ENCODE measurements at regions not wholly inside any gene's neighbourhood (a gene's known extent, or its start where the extent isn't known, plus 50 kb on each side); places are given as distances from the start of the nearest gene placed in this dataset.

DNA sequence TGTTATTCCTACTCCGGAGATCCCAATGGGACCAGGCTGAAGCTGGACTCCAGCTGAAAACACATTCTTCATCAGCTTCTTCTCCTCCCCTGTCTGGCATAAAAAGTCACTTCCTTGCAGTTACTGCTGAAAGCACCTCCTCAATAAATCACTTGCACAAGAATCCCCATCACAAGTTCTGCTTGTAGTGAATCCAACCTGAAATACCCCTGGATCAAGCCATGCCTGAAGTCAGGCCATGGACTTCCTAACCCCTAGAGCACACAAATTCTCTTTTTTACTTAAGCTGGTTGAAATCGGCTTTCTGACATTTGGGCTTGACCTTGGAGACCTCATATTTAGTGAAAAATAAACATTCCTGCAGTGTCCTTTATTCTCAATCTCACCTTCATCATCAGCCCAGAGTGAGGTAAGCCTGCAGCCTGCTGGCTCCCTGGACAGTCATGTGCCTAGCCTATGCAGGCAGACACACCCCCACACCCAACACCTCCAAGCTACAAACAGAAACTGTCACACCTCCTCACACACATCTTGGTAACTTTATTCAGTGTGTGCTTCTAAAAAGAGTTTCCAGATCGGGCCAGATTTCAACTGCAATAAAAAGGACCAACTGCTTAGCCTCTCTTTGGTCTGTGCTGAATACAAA, 51.5 kb upstream of the PTPRT start:
- Histone ChIP-seq H3K4me1 (ENCODE audit: insufficient read depth, low read length) (no peaks in the 10 kb centered on the region), H3K27ac (ENCODE audit: low read depth, low read length) (no peak overlapping the region), H3K4me3 (ENCODE audit: low read length in 2 of 2) (no peak overlapping the region), H3K27me3 (ENCODE audit: insufficient read depth, low read length) (no peaks in the 10 kb centered on the region), H3K36me3 (ENCODE audit: insufficient read depth, low read length) (no peaks in the 10 kb centered on the region), H3K9me3 (ENCODE audit: control insufficient read depth in 1 of 2, low read length in 2 of 2) (no peaks in the 10 kb centered on the region)
- Mint-ChIP-seq H3K27me3 (peaks cover 2 to 8% of the 10 kb centered on the region in 2 donors), H3K9me3 (peaks cover 0 to 13% (median 7%) of the 10 kb centered on the region in 8 donors), H3K36me3 (no peaks in the 10 kb centered on the region), H3K4me3 (no peak overlapping the region), H3K27ac (no peak overlapping the region), H3K4me1 (no peaks in the 10 kb centered on the region)
- intact Hi-C loops (cut with micrococcal nuclease), result no loop called here
- CTCF ChIA-PET (ENCODE audit: partially characterized antibody), result no interaction called here
- DNase-seq, result no peak
- POLR2A ChIA-PET (ENCODE audit: partially characterized antibody), result no interaction called here

All from CD4-positive, alpha-beta memory T cell (primary cell).